ENCODE measurements at regions not wholly inside any gene's neighbourhood (a gene's known extent, or its start where the extent isn't known, plus 50 kb on each side); places are given as distances from the start of the nearest gene placed in this dataset.

DNA sequence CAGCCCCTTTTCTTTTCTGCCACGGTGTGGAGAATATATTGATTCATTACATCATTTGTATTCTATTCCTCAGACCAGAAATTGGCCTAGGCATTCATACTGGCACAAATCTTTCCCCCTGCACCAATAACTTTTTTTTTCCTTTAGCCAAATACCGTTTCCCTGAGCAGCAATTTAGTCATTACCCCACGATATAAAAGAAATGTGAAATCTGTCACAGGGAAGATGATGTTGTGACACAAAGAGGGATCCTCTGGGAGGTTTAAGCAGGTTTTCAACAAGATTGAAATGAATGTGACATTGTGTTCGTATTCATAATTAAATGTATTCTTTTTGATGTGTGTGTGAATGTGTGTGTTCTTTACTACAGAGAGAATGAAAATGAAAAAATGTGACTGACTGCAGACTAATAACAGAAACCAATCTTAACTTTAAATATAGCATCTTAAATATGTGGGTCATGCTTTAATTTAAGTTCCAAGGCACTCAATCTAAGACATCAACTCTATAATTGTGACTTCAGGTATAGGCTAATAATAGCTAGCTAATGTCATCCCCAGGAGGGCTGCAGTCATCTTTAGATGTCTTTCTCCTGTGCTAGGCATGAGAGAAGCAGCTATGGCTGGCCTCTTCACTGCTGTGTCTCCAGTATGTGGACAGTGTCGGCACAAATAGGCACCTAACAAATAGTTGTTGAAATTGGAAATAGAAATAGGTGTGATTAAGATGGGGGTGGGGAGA lies 177.7 kb downstream of the BTBD3 start:
- TF ChIP-seq, protein P1, sequence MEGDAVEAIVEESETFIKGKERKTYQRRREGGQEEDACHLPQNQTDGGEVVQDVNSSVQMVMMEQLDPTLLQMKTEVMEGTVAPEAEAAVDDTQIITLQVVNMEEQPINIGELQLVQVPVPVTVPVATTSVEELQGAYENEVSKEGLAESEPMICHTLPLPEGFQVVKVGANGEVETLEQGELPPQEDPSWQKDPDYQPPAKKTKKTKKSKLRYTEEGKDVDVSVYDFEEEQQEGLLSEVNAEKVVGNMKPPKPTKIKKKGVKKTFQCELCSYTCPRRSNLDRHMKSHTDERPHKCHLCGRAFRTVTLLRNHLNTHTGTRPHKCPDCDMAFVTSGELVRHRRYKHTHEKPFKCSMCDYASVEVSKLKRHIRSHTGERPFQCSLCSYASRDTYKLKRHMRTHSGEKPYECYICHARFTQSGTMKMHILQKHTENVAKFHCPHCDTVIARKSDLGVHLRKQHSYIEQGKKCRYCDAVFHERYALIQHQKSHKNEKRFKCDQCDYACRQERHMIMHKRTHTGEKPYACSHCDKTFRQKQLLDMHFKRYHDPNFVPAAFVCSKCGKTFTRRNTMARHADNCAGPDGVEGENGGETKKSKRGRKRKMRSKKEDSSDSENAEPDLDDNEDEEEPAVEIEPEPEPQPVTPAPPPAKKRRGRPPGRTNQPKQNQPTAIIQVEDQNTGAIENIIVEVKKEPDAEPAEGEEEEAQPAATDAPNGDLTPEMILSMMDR (IDR thresholded peaks at IDR 0.05; ENCODE audit: poor library complexity), result no peak
- TF ChIP-seq EZH2 (IDR thresholded peaks at IDR 0.05; ENCODE audit: borderline replicate concordance) (no peak), EZH2phosphoT487 (IDR thresholded peaks at IDR 0.05; ENCODE audit: low read depth, severe bottlenecking, unreplicated experiment) (no peak)

Measured in hepatocyte (in vitro differentiated cells).